ENCODE measurements at regions not wholly inside any gene's neighbourhood (a gene's known extent, or its start where the extent isn't known, plus 50 kb on each side); places are given as distances from the start of the nearest gene placed in this dataset.
"Not testable (repeated sequence)": the region's sequence is repeated elsewhere in the genome, so short reads cannot be mapped to it uniquely, and the experiment has no call there.

DNA sequence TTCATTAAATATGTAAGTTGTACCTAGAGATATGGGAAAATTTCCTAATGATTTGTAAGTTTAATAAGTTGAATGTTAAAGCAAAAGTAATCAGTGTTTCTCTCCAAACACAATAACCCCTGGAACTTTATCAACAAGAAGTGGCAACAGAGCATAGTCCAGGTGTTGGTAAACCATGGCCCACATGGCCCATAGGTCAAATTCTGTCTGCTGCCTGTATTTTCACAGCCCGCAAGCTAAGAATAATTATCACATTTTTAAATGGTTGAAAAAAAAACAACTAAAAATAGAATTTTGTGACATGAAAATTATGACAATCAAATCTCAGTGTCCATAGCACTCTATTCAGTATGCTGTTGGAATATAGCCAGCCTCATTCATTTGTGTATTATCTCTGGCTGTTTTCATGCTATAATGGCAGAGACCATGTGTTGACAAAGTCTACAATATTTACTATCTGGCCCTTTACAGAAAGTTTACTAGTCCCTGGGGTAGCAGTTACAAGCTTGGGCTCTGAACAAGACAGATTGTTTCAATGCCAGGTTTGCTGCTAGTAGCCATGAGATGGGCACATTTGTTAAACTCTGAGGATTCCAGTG lies 395.8 kb downstream of the GASK1B start:
- DNase-seq: no peak

DNA sequence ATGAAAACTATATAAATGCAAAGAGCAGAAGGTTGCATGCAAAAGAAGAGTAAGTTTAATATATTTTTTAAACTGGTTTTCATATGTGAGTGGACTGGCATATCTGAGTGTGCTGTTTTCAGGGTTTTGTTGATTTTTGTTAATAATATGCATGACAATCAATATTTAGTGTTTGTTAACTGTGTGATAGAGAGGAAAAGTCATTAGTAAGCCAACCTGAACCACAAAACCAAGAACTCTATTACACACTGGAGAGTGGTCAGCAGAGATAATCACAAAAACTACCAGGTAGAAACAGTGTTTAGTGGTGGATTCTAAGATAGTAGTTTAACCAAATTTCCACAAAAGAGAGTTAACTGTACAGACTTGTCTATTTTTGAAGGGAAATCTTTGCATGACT lies 396.9 kb downstream of the GASK1B start:
- no peak for DNase-seq

- no peak for DNase-seq
Measured at GRCh38 chr4:157772907-157773306, 399.9 kb downstream of the GASK1B start.

GRCh38 chr4:157768419-157768818 lies 404.4 kb downstream of the GASK1B start:
- DNase-seq: no peak

- DNase-seq: no peak
Measured at GRCh38 chr4:157763490-157763889, 409.3 kb downstream of the GASK1B start.

DNA sequence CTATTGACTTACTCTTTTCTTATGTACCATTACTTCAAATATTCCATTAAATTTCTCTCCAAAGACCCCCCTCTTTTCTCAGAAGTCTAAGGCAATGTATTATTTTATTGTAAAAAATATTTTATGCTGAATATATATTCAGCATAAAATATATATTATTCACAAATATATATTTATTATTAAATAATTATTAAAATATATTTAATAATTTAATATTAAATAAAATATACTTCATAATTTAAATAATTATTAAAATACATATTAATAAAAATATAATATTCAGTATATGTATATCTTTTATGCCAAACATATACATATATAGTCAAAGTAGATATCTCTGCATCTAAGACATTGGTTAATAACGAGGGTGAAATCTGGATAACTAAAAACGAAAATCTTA lies 418.4 kb downstream of the GASK1B start:
- no peak for DNase-seq

GRCh38 chr4:157751631-157752030 lies 421.2 kb downstream of the GASK1B start:
- no peak for DNase-seq

GRCh38 chr4:157741642-157742041 lies 431.2 kb downstream of the GASK1B start:
- no peak for DNase-seq

GRCh38 chr4:157739242-157739641 lies 433.6 kb downstream of the GASK1B start:
- DNase-seq: no peak

- no peak for DNase-seq
Measured at GRCh38 chr4:157728215-157728614, 444.6 kb downstream of the GASK1B start.

- DNase-seq: no peak
Measured at GRCh38 chr4:157727163-157727562, 445.7 kb downstream of the GASK1B start.

DNA sequence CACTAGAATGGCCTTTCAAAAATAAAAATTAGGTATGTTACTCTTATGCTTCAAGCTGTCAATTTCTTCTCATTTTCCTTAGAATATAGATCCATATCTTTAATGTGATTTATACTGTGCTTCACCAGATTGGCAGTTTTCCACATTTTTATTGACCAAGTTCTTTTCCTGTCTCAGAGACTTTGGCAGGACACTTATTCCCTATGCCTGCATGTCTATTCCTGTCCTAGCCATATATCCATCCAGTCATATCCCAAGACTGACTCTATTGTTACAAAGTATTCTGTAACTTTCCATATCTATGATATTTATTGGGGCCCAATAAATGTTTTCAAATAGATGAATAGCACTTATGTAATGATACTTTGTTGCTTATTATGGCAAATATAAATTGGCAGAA lies 450.7 kb downstream of the GASK1B start:
- DNase-seq: no peak

DNA sequence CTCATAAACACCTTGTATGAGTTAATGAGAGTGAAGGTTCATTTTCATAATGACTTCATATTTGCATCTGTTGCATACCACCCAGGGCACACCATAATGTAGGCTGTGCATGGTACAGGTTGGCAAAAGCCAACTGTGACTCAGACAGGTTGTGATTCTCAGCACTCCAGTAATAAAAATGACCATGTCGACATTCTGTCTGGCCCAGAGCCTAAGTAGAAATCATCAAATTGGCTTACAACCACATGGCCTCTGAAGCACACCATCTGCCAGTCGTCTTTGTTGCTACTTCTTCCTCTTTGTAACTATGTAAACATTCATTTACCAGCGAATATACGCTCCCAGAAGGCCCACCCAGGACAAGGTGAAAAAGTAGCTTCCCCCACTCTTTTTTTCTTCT lies 459.5 kb downstream of the GASK1B start:
- no peak for DNase-seq

- no peak for DNase-seq
Measured at GRCh38 chr4:157706155-157706554, 466.7 kb downstream of the GASK1B start.

GRCh38 chr4:157702831-157703230 lies 470.0 kb downstream of the GASK1B start:
- no peak for DNase-seq

DNA sequence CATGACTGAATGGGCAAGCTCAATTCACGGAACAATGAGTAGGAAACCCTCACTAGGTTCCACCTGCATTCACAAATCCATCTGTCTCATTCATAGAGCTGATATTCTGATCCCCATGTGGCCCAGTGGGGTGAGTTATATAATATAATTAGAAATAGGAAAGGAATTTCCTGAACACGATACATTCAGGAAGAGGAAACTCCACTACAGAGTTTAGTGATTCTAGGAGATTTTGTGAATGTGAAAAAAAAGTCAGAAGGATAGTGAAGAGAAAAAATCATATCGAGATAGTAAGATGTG lies 471.2 kb downstream of the GASK1B start:
- DNase-seq: no peak

DNA sequence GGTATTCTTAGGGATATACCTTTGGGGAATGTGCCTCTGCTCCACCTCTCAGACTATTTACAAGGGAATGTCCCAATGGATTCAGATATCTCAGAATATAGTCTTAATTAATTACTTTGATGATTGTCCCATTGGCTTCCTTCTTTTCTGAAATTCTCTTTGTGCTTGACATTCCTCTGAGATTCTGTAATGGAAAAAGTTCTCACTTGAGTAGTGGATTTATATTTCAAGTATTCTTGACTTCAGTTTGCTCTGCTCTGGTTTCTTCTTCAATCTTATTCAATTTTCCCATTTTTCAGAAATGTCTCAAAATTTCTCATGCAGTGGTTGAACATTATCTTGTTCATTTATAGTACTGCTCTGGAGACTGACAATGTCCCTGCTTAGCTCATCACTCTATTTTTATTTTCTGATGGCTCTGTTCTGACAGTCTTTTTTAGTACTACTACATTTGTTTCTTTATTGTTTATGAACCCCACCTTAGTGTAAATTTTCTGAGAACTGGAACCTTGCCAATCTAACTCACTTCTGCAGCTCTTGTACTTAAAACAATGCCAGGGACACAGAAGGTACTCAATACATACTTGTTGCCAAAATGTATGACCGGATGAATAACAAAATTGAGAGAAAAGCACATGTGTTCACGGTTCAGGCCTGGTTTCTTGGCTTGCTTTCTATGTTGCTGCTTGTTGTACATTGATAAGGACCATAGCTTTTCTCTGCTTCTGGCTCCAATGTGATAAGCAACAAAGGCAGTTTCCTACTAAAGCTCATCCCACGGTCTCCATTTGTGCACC lies 471.7 kb downstream of the GASK1B start:
- DNase-seq: no peak

DNA sequence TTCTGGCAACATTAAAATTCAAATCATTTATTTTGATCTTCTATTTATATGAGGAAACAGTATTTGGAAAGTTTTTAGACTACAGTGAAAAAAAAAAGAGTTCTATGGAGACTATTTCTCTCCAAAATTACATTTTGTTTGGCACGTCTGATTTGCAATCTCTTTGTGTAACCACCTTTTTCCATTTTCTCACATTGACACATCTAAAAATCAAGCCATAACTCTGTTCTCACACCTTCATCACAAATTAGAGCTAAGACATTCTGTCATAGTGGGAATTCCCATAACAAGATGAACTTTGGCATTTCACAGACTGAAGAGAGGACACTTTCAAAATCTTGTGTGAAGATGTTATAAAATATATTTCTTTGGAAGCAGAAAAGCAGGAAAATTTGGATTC lies 468.9 kb downstream of the GRIA2 start:
- DNase-seq: no peak

GRCh38 chr4:157687971-157688370 lies 467.4 kb downstream of the GRIA2 start:
- no peak for DNase-seq

- DNase-seq: not testable (repeated sequence)
Measured at GRCh38 chr4:157679326-157679725, 458.8 kb downstream of the GRIA2 start.

DNA sequence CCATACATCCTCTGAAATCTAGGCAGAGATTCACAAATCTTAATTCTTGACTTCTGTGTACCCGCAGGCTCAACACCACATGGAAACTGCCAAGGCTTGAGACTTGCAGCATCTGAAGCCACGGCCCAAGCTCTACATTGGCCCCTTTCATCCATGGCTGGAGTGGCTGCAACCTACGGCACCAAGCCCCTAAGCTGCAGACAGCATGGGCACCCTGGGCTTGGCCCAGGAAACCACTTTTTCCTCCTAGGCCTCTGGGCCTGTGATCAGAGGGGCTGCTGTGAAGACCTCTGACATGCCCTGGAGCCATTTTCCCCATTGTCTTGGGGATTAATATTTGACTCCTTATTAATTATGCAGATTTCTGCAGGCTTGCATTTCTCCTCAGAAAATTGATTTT lies 457.9 kb downstream of the GRIA2 start:
- no peak for DNase-seq

- no peak for DNase-seq
Measured at GRCh38 chr4:157674699-157675098, 454.2 kb downstream of the GRIA2 start.

DNA sequence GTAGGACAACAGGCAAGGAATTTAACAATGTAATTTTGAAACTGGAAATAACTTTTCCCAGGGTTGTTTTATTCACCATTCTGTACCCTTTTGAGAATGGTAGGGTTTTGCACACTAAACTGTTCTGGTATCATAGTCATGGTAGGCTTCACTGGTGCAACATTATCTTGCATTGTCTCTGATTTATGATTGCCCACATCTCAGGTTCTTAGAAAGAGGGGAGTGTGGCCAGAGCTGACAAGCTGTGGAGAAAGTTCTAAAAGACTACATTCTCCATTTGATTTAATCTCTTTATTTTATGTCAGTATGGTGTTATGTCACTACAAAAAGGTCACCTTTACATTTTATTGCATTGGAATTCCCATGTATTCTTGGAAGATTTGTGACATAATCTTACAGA lies 447.3 kb downstream of the GRIA2 start:
- no peak for DNase-seq

DNA sequence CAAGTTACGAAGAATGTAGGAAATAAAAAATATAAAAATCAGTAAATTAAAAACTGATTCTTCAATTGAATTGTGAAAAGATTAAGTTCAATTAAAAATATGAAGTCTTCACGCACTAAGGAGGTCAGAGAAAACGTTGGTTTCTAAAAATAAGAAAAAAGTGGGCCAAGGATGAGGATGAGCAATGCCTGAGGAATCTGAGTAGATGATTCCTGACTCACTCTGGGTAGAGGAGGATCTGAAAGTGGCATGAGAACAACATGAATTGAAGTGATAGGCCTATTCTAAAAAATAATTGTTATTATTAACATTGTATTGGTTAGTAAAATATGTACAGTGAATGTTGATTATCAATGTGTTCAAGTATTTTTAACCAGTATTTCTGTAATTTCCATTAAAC lies 444.2 kb downstream of the GRIA2 start:
- DNase-seq: no peak

Measured in activated CD4-positive, alpha-beta T cell treated with anti-CD3 and anti-CD28 coated beads, Interleukin-2, amount 50 U/mL, for 48 hours (primary cell).